SKM-1 treated with dmso at 0.1 percent for 144 hours (cell line): ENCODE measurements at regions not wholly inside any gene's neighbourhood (a gene's known extent, or its start where the extent isn't known, plus 50 kb on each side); places are given as distances from the start of the nearest gene placed in this dataset.
"Not testable (repeated sequence)": the region's sequence is repeated elsewhere in the genome, so short reads cannot be mapped to it uniquely, and the experiment has no call there.

ENCODE experiments used
- DNase-seq: peaks from one replicate; lab custom pipeline; 2025; ENCODE audit not compliant: unreplicated experiment; lab: John Stamatoyannopoulos, UW

GRCh38 chr2:226295123-226295522 is 504.5 kb downstream of the IRS1 start:
- no peak for DNase-seq

DNA sequence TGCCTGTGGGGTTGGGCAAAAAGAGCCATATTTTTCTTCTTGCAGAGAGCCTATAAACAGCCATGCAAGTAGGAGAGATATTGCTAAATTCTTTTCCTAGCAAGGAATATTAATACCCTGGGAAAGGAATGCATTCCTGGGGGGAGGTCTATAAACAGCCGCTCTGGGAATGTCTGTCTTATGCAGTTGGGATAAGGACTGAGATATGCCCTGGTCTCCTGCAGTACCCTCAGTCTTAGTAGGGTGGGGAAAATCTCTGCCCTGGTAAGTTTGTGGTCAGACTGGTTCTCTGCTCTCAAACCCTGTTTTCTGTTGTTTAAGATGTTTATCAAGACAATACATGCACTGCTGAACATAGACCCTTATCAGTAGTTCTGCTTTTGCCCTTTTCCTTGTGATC is 508.3 kb downstream of the IRS1 start:
- not testable (repeated sequence) for DNase-seq

- DNase-seq: no peak
Observed at GRCh38 chr2:226286916-226287315, 512.7 kb downstream of the IRS1 start.

DNA sequence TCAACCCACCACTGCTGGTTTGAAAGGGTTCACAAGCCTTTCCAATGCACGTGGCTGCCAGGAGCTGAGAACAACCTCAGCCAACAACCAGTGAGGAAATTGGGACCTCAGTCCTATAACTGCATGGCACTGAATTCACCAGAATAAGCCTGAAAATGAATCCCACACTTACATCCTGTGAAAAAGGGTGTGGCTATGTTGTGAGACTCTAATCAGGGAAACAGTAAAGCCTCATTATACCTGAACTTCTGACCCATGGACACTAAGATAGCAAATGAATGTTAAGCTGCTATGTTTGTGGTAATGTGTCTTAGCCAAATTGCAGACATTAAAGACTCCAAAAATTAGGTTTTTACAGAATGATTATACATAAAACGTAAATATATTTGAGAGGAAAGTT is 515.8 kb downstream of the IRS1 start:
- DNase-seq: no peak

- no peak for DNase-seq
Observed at GRCh38 chr2:226282151-226282550, 517.5 kb downstream of the IRS1 start.

DNA sequence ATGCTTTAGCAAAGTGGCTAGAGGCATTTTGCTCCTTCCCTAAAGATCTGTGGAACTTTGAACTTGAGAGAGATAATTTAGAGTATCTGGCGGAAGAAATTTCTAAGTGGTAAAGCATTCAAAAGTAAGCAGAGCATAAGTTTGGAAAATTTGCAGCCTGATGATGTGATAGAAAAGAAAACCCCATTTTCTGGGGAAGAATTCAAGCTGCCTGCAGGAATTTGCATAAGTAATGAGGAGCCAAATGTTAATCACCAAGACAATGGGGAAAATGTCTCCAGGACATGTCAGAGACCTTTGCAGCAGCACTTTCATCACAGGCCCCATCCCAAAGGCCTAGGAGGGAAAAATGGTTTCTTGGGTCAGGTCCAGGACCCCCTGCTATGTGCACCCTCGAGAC is 519.5 kb downstream of the IRS1 start:
- DNase-seq: not testable (repeated sequence)

- no peak for DNase-seq
Observed at GRCh38 chr2:226275215-226275614, 524.4 kb downstream of the IRS1 start.

GRCh38 chr2:226274143-226274542 is 525.5 kb downstream of the IRS1 start:
- no peak for DNase-seq

DNA sequence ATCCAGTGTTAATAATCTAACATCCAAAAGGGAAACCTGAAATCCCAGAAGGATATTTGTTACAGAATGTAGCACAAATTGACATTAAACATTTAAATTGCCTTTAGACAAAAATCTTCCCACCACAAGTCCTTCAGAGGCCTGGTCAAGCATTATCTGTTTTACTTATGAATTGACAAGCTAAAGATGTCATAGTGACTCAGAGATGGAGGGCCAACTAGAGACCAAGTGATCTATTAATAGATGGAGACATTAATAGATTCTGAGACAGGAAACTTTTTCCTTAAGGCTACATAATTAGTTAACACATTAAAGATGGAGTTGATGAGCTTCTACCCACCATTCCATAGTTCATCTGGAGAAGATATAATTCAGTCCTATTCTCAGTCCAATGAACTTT is 526.2 kb downstream of the IRS1 start:
- no peak for DNase-seq

DNA sequence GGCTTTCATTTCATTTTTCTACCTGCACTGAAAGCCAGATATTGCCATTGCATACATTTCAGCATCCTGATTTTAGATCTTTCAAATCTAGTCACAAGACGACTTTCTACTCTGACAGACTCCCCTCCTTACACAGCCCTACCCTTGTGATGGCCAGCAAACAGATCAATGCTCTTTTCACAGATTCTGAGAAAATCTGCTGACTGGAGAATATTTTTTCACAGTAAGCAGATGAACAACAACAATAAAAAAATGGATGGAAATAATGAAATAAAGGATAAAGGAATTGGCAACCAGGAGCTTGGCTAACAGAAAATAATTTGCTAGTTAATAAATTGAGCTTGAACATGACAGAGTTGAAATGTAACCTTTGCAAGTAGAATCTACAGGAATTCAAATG is 527.2 kb downstream of the IRS1 start:
- DNase-seq: no peak

GRCh38 chr2:226270285-226271058 is 529.1 kb downstream of the IRS1 start:
- no peak for DNase-seq

DNA sequence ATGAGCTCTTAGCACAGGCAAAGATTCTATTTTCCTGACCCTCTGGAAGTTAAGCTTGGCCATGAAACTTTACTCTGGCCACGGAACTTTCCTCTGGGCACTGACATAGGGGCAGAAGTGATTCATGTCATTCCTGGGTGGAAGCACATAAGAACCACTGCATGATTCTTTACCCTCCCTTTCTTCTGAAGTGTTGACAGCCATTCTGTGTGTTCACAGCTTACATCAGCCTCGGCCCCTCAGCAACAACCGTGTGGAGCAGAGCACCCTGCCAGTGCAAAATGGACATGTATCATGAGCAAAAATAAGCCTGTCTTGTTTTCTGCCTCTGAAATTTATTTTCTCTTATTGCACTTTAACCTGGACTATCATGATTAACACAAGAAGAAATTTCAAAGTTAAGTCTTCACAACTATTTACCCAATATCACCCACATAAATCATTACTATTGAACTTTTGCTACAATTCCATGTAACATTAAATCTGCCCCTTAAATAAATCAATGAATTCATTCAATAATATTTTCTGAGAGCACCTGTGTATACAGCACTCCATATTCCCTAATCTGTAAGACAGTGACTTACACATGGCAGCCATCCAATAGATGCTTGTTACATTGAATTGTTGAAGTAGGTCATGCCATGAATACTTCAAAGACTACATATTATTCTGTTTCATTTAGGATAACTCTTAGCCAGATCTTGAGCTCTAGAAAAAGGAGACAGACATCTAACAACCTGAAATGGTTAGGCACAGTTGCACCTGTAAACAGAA is 531.9 kb downstream of the IRS1 start:
- no peak for DNase-seq

GRCh38 chr2:226256709-226257376 is 542.8 kb downstream of the IRS1 start:
- DNase-seq: no peak

GRCh38 chr2:226256237-226256636 is 543.4 kb downstream of the IRS1 start:
- no peak for DNase-seq

GRCh38 chr2:226251661-226252060 is 548.0 kb downstream of the IRS1 start:
- DNase-seq: no peak

DNA sequence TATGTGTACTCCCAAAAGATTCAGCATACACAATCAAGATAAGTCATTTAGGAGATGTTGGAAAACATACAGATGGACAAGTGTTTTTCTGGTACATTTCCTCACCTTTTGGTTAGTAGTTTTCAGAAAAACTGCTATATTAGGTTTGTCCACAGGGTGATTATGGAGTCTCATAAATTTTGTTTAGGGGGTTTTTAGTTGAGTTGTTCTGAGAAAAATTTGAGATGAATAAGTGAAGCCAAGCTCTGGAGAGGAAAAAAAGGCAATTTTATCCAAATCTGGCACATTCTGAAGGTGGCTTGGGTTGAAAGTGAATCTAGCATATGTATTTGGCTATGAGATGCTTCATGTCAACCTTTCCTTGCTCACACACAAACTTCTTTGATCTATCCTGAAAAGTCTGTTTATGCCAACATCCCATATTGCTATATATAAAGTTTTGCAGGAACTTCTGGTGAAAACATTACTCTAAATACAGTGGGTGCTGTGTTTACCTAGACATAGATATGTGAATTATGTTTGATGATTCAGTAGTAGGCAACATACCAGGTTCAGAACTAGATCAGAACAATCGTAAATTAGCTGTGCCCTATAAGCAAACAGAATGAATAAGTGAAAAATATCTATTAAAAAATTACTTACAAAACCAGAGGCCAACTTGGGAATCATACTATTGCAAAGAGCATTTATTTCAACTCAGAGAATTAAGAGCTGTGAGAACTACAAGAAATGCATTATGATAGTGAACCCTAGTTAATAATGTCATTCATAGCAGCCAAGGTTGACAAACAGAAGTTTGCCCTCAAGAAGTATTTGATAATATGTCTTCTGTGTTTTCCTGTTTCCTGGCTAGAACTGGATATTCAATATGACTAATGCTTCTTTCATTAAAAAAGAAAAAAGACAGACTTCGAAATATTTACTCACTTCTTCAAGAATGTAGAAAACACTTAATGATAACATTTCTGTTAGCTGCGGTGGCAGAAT is 552.0 kb downstream of the IRS1 start:
- no peak for DNase-seq

- no peak for DNase-seq
Observed at GRCh38 chr2:226234187-226234586, 565.4 kb downstream of the IRS1 start.

DNA sequence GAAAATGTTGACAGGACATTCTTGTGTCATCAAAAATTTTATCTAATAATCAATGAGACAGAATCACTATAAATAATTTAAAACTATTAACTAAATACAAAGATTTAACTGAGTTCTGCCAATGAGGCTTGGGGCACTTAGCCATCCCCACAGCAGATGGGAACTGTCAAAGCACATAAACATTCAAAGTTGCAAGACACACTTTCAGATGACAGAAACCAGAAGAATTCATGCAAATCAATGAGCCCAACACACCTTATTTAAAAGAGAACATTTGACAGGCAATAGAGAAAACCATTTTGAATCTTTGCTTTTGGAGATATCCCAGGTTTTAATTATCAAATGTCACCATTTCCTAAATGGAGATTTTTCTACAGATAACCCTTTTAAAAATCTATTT is 566.2 kb downstream of the IRS1 start:
- DNase-seq: no peak

GRCh38 chr2:226228080-226228479 is 571.5 kb downstream of the IRS1 start:
- DNase-seq: no peak

DNA sequence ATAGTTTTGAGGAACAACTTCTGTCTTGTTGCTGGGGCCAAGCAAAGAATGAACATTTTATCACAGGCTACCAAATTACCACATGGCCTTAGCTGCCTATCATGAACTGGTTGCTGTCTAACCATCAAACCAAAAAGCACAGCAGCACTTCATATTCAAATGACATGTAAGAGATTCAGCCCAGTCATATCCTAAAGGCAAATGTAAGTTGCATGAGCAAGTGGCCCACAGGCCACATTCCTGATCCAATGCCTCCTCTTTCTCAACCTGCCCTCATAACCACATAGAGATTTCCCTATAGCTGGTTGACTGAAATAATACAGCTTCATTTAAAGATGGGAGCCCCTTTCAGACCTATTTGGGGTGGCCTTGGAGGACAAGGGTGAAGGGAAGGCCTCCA is 572.3 kb downstream of the IRS1 start:
- no peak for DNase-seq

GRCh38 chr2:226223704-226224103 is 575.9 kb downstream of the IRS1 start:
- no peak for DNase-seq
